Testis (tissue), 2 donors: ENCODE measurements at regions not wholly inside any gene's neighbourhood (a gene's known extent, or its start where the extent isn't known, plus 50 kb on each side); places are given as distances from the start of the nearest gene placed in this dataset.

ENCODE experiments used
- DNase-seq: peaks from one replicate; pipeline ENCODE4 v3.0.0-alpha.2; 2019
- H3K27ac ChIP-seq, 2 donors: fragments of 200-600 bp; sonication (generic); one replicate each; pipeline ENCODE4 v1.5.1; 2019
- H3K27me3 ChIP-seq: fragments of 200-600 bp; sonication (generic); one replicate; pipeline ENCODE4 v1.5.1; 2019
- H3K36me3 ChIP-seq: fragments of 200-600 bp; sonication (generic); one replicate; pipeline ENCODE4 v1.5.1; 2017; ENCODE audit warnings: low read depth; ENCODE audit errors: missing control alignments
- H3K4me1 ChIP-seq: fragments of 200-600 bp; sonication (generic); one replicate; pipeline ENCODE4 v1.5.1; 2019
- H3K4me3 ChIP-seq, 2 donors: fragments of 200-600 bp; sonication (generic); one replicate each; pipeline ENCODE4 v1.5.1; 2017 to 2019
- H3K9me3 ChIP-seq: fragments of 200-600 bp; sonication (generic); one replicate; pipeline ENCODE4 v1.5.1; 2017
- POLR2A ChIP-seq: fragments of 450-650 bp; IDR thresholded peaks from one replicate; pipeline ENCODE4 v1.6.1; 2017; ENCODE audit warnings: antibody characterized with exemption, mild to moderate bottlenecking, moderate library complexity
- WGBS, 2 donors: methylation state at CpG; one replicate each; pipeline ENCODE4 v1.1.5; 2018; 5-methylcytosine and 5-hydroxymethylcytosine counted together
- intact Hi-C: fragments of 100-400 bp; cut with DNase I; formaldehyde crosslinking; loops from one replicate; pipeline ENCODE4 v1.15.1; 2023; ENCODE audit warnings: low total_unique reads
- TF ChIP-seq, protein P1 (sequence below), 3 experiments: fragments of 450-650 bp in 2 of 3; fragments of 200-600 bp in 1 of 3; sonication (generic) in 1 of 3; IDR thresholded peaks; one replicate each; pipeline ENCODE4 v1.5.1; 2016 to 2019; ENCODE audit warnings: antibody characterized with exemption in 3 of 3, mild to moderate bottlenecking in 2 of 3, moderate library complexity in 1 of 3

- TF ChIP-seq, protein P1, sequence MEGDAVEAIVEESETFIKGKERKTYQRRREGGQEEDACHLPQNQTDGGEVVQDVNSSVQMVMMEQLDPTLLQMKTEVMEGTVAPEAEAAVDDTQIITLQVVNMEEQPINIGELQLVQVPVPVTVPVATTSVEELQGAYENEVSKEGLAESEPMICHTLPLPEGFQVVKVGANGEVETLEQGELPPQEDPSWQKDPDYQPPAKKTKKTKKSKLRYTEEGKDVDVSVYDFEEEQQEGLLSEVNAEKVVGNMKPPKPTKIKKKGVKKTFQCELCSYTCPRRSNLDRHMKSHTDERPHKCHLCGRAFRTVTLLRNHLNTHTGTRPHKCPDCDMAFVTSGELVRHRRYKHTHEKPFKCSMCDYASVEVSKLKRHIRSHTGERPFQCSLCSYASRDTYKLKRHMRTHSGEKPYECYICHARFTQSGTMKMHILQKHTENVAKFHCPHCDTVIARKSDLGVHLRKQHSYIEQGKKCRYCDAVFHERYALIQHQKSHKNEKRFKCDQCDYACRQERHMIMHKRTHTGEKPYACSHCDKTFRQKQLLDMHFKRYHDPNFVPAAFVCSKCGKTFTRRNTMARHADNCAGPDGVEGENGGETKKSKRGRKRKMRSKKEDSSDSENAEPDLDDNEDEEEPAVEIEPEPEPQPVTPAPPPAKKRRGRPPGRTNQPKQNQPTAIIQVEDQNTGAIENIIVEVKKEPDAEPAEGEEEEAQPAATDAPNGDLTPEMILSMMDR (IDR thresholded peaks at IDR 0.05): no peak
- TF ChIP-seq POLR2A: no peak
- H3K36me3 ChIP-seq: no peaks in the 10 kb centered on the region
- no peak overlapping the region for H3K4me3 ChIP-seq
- H3K4me1 ChIP-seq: no peaks in the 10 kb centered on the region
- H3K9me3 ChIP-seq: no peaks in the 10 kb centered on the region
- DNase-seq: no peak
- H3K27ac ChIP-seq: no peak overlapping the region
- WGBS, 2 donors: 79% methylated on average over 3 of the region's 3 CpGs
- H3K27me3 ChIP-seq: no peaks in the 10 kb centered on the region
- intact Hi-C loops: no loop called here
Observed at GRCh38 chr4:117641519-117641918, 392.8 kb upstream of the NDST3 start.

- WGBS, 2 donors: 28 to 37% methylated on average over 2 of the region's 2 CpGs
- Histone ChIP-seq H3K27me3 (no peaks in the 10 kb centered on the region), H3K4me3 (no peak overlapping the region), H3K27ac (no peak overlapping the region), H3K9me3 (no peaks in the 10 kb centered on the region), H3K4me1 (no peaks in the 10 kb centered on the region), H3K36me3 (no peaks in the 10 kb centered on the region)
- intact Hi-C loops: no loop called here
- no peak for TF ChIP-seq POLR2A
- TF ChIP-seq, protein P1 (IDR thresholded peaks at IDR 0.05): no peak
- no peak for DNase-seq
Observed at GRCh38 chr4:117654079-117654478, 380.2 kb upstream of the NDST3 start.

DNA sequence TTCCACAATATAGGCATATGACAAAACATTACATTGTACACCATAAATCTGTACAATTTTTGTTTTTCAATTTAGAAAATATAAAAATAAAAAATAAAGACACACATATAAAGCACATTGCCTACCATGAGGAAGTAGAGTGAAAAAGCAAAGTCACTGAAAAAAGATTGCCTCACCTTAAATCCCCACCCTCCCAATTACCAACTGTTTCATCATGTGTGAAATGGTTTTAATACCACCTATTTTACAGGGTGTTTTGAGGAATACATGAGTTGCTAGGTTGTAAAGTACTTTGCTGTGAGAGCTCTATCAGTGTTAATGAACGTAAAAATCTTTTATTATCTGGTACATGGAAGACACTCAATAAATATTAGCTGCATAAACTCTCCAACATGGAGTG, 373.6 kb upstream of the NDST3 start:
- H3K9me3 ChIP-seq: no peaks in the 10 kb centered on the region
- no peaks in the 10 kb centered on the region for H3K4me1 ChIP-seq
- TF ChIP-seq, protein P1 (IDR thresholded peaks at IDR 0.05): no peak
- no peak for TF ChIP-seq POLR2A
- H3K27ac ChIP-seq: no peak overlapping the region
- 54 to 62% methylated on average over 1 of the region's 1 CpG for WGBS, 2 donors
- no peaks in the 10 kb centered on the region for H3K36me3 ChIP-seq
- no peaks in the 10 kb centered on the region for H3K27me3 ChIP-seq
- intact Hi-C loops: no loop called here
- no peak overlapping the region for H3K4me3 ChIP-seq
- DNase-seq: no peak

GRCh38 chr4:117661091-117662072, 372.9 kb upstream of the NDST3 start:
- no peak for TF ChIP-seq POLR2A
- TF ChIP-seq, protein P1 (IDR thresholded peaks at IDR 0.05): no peak
- H3K9me3 ChIP-seq: no peaks in the 10 kb centered on the region

More at GRCh38 chr4:117661091-117662072, 372.9 kb upstream of the NDST3 start:
- intact Hi-C loops: no loop called here
- Histone ChIP-seq H3K27ac (no peak overlapping the region), H3K27me3 (no peaks in the 10 kb centered on the region), H3K4me3 (no peak overlapping the region), H3K36me3 (no peaks in the 10 kb centered on the region), H3K4me1 (no peaks in the 10 kb centered on the region)
- WGBS, 2 donors: 73% methylated on average over 2 of the region's 2 CpGs
- no peak for DNase-seq
